MV-4-11 (cell line): ENCODE measurements at regions not wholly inside any gene's neighbourhood (a gene's known extent, or its start where the extent isn't known, plus 50 kb on each side); places are given as distances from the start of the nearest gene placed in this dataset.

Experiments
- DNase-seq: peaks from one replicate; lab custom pipeline; 2025; lab: John Stamatoyannopoulos, UW

DNA sequence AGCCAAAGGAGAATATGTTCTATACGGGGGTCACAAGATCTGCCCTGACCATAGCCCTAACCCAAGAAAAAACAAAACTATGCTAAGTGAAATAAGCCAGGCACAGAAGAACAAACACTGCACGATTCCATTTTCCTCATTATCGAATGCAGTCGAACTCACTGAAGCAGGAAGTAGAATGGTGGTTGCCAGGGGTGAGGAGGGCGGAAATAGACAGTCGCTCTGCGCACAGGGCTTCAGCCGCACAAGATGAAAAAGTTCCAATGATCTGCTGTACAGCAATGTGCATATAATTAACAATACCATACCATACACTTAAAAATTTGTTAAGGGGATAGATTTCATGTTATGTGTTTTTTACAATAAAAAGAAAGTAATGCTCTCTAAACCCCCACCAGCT, 257.7 kb downstream of the TXNL1 start:
- DNase-seq = no peak

DNA sequence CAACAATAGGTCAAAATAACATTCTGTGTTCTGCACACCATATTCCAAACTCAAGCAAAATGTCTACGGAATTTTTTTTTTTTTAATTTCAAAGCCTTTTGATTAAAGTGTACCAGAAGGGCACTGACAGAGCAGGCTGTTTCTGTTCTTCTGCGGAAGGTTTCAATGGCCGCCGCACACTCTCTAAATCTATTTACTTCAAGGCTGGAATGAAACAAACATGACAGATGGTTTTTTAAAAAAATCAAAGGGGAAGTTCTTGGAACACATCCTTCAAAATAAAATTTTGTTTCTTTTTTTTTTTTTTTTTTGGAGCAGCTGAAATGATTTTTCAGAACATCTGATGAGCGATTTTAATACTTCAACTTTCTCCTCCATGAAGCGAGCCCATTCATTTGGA, 259.1 kb downstream of the TXNL1 start:
- no peak for DNase-seq

DNA sequence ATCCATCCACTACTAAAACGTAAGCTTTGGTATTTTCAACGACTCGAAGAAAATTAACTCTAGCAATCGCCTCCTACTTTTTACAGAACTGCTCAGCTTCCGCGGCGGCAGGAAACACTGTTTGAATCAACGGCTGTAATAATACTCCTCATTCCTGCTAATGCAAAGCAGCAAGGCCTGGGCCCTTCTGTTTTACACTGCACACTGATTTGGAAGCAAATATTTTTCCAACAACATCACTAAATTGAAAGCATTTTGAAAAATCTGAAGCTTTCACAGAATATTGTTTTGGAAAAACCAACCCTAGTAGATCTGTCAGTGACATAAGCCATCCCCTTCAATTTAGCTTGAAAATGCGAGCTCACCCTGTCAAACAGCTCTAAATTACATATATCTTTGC, 261.2 kb downstream of the TXNL1 start:
- no peak for DNase-seq

DNA sequence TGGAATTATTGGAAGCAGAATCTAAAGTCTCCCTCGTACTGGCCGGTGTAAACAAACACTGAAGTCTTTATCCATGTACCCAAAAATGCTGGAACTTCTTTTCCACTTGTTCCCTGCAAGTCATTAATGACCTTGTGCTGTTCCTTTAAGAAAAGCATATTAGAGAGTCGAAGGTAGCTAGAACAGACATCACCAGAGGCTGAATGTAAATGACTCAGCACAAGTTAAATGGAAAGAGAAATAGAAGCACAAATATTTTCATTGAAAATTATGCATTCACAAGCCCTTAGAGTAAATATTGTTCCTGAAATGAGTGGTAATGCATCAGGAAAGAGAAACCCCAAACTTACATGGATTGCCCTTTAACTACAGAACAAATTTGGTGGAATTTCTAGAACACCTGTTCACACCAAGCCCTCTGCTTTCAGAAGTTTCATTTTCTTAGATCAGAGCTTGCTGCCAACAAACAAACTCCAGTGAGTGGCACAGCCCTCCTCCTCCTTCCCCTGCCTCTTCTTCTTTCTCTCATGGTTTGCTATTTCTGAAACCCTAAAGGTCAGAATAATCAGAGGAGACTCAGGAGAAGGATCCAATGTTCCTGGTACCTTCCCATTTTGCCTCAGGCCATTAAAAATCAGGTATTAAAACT, 264.3 kb downstream of the TXNL1 start:
- no peak for DNase-seq

DNA sequence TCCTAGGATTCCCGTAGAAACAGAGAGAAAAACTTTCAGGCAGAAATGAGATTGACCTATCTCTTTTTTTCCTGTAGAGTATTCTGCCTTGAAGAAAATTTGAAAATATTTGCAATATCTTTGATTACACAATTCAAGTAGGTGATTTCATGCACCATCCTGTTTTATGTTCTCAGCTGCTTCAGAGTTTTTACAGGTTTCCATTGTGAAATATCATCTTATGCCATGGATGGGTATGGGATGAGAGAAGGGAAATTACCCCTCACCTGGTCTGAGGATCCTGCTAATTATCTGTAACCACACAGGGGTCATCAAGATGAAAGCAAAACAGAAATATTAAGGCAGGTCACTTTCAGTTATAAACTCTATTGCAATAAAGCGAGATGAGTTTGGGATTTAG, 264.8 kb downstream of the TXNL1 start:
- DNase-seq = no peak

DNA sequence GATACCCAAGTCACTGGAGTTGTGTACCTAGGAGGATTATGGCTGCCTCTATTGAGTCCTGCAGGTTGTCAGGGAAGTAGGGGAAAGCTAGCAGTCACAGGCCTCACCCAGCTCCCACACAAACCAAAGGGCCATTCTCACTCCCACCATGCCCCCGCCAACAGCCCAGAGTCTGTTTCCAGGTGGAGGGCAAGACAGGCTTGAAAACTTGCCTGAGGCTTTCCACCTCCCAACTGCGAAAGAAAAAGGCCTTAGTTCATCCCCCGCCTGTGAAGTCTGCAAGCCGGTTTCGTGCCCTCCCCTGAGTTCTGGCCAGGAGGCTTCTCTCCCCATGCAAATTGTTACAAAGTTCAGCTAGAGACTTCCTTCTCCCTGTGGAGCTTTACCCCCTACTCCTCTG, 270.3 kb downstream of the TXNL1 start:
- DNase-seq = no peak

DNA sequence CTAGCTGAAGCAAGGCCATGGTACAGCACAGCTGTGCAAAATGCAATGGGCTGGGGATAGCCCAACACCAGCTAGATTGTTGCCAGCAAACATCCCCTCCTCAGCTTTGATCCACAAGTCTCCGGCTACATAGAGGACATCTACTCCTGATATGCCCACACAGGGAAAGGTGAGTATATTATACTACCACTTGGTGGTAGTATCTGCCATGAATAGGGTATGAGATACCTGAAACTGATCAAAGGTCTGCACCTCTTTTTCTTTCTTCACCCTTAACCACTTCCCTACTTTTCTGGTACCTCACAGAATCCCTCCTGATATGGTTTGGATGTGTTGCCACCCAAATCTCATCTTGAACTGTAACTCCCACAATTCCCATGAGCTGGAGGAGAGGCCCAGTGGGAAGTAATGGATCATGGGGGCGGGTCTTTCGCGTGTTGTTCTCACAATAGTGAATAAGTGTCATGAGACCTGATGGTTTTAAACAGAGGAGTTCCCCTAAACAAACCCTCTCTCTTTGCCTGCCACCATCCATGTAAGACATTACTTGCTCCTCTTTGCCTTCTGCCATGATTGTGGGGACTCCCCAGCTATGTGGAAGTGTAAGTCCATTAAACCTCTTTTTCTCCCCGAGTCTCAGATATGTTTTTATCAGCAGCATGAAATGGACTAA, 279.6 kb downstream of the TXNL1 start:
- no peak for DNase-seq

DNA sequence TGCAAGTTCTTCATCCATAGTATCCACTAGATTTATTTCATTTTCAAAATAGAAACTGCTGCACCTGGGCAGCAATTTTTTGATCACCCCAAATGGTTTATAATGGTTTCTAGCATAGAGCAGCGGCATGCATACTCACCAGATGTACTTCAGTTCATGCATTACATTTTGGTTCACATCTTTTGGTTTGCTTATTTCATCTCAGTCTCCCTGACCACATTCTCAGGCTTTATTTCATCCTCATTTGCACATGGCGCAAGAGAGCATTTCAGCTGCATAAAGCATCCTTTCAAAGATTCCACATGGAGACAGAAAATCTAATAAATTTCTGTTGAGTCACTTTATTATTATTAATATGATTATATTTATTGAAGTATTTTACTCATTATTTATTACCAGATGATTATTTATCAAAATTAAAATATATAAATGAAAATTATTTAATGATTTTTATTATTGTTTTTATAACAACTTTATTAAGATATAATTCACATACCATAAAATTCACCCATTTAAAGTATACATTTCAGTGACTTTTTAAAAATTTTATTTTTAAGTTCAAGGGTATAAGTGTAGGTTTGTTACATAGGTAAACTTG, 284.6 kb downstream of the TXNL1 start:
- DNase-seq = no peak

DNA sequence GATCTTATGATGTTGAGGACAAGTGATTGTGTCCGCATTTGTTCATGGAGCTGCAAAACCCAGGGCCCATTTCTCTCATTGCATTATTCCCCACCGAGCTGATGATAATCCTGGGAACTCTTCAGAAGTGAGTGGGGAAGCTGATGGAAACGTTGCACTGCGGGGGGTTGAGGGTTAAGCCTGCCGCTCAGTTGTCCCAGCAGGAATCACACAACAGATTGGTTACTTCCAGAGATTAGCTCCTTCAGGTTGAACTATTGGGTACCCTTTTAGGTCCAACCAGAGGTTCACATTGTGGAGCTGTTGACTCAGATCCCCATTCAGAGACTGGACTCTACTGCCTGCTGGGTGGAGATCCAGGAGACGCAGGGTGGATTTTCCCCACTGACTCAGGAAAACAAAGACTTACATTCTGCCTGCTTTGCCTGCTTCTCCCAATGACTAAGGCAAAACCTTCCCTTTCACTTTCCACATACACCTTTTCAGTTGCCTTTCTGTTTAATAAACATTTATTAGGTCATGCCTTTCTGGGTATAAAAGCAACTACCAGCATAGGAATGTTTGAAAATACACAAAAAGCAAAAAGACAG, 286.4 kb downstream of the TXNL1 start:
- no peak for DNase-seq

DNA sequence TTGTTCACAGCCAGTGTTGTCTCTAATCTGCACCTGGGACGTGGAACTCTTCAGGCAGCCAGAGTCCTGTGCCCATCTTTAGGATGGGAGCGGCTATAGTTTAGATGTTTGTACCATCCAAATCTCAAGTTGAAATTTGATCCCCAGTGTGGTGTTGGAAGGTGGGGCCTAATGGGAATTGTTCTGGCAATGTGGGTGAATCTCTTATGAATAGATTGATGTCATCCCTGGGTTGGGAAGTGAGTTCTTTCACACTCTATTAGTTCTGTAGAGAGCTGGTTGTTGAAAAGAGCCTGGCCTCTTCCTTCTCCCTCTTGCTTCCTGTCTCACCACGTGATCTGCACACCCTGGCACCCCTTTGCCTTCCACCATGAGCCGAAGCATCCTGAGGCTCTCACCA, 300.9 kb downstream of the TXNL1 start:
- DNase-seq = no peak

DNA sequence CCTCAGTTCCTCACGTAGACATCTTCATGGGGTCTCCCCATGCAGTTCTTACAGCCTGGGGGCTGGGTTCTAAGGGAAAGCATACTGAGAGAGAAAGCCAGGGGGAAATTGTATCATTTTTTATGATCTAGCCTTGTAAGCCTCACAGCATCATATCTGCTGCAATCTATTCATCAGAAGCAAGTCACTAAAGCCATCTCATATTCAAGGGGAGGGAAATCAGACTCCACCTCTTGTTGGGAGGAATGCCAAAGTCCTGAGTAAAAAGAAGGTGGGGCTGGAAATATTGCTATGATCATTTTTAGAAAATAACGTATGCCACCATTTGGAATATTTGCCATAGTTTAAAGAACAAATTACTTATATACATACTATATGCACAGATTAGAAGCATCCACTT, 304.6 kb downstream of the TXNL1 start:
- DNase-seq = no peak

DNA sequence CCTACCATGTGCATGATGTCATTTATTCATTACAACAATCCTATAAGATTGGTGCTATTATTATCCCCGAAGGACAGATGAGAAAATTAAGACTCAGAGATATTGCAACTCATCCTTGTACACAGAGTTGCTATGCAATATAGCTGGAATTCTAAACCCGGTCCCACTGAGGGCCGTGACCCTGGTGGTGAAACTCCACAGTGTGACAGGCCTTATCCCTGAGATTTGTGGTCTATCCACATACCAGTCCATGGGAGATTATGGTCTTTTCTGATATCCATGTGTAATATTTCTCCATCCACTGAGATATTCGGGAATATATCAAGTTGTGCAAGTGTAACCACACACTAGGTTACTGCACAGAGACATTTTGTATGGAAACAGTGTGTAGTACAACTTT, 305.2 kb downstream of the TXNL1 start:
- DNase-seq = no peak

DNA sequence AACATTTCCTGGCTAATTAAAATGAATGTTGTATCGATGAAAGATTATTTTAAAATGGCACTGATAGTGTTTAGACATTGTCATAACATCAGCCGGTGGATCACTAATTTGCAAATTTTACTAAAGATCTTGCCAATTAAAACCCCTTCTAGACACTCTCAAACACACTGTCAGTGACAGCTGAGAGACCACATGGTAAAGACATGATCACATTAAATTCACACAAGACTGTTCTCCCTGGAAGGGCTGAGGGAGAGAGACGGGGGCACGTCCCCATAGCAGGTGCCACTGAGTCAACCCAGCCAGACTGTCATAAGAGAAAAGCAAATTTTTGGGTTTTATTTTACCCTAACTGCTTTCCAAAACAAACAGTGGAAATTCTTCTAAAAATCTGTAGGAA, 306.0 kb downstream of the TXNL1 start:
- no peak for DNase-seq

DNA sequence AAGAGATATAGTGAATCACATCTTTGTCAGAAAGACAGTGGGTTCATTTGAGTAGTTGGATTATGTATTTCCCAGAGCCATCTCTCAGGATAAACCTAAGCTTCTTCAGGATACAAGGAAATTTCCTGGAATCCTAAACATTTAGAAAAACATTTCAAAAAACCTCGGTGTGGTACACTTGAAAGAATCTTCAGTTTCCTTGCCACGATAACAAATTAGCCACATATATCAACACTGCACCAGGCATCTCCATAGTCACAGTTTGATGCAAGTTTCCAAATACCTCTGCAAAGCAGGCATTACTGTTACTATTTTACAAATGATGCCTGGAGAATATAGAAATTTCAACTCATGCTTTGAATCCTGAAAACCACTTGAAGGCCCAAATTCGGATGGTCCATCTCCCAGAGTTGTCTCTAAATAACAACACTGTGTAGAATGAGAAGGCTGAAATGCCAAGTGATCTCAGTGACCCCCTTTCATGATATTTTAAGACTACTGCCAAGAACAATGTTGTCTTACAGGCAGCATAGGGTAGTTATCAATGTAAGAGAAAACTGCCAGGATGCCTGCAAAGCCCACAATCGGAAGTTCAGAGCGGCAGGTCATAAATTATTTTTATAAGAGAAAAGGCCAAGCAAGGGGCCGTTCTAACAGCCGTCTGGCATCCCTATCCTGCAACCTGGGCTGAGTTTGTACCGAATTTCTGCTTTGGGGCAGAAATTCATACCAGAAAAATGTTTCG, 307.9 kb downstream of the TXNL1 start:
- DNase-seq = no peak

DNA sequence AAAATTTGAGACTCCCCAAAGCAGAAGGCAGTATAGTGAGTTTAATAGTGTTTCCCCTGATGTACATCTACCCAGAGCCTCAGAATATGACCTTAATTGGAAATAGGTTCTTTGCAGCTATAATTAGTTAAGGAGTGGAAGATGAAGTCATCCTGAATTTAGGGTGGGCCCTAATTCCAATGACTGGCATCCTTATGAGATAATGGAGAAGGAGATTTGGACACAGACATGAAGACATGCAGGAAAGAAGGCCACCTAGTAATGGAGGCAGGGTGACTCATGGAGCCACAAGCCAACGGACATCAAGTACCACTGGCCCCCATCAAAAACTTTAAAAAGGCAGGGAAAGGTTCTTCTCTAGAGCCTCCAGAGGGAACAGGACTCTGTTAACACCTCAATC, 308.9 kb downstream of the TXNL1 start:
- no peak for DNase-seq

DNA sequence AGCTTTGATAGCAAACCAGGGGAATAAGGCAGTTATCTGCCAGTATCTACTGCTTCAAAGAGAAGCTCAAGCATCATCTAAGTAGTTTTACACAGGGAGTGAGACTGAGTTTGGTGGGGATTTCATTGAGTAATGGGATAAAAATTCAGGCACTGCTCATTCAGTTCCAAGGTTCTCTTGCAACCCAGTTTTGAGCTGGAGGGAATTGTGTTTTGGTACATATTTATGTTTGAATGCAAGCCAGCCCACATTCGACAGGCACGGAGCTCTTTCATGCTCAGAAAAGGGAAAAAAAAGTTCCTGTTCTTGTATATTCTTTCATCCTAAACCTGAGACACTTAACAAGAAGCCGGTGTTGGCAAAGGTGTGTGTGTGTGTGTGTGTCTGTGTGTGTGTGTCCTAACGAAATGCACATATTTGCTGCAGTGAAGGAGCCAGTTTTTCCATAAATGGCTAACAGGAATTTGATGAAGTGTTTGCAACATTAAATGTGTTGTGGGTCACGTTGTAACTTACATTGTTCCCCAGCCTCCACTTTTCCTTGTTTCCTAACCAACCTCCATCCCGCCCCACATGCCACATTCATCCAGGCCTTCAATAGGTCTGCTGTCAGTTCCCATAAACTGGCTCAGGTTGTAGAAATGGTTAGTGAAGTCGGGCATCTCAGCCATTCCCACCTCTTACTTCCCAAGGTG, 311.1 kb downstream of the TXNL1 start:
- no peak for DNase-seq

DNA sequence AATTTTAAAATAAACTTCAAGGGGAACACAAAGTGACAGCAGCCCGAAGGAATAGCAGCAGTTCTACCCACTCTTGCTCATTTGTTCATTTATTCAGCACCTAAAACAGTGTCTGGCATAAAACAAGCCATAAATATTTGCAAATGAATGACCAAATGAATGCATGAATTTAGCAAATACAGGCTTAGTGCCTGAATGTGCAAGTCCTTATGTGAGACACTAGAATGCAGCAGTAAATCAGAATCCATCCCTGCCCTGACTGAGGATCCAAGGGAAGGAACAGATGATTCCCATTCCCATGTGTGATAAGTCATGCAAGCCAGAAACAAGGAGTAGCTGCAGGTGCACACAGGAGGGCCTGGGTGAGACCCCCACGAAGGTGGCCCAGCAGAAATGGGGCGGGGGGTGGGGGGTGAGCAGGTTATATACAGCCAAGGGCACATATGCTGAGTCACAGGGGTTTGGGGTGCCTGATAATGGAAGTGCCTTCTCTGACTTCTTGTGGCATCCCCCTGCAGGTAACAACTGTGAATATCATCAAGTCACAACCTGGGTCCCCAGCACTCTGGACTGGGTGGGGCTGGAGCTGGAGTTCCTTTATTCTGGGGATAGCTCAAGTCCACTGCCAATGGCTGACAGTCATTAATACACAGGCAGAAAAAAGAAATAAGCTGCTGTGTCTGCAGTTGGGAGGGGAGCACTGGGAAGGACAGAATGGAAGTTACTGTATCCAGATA, 311.9 kb downstream of the TXNL1 start:
- no peak for DNase-seq

DNA sequence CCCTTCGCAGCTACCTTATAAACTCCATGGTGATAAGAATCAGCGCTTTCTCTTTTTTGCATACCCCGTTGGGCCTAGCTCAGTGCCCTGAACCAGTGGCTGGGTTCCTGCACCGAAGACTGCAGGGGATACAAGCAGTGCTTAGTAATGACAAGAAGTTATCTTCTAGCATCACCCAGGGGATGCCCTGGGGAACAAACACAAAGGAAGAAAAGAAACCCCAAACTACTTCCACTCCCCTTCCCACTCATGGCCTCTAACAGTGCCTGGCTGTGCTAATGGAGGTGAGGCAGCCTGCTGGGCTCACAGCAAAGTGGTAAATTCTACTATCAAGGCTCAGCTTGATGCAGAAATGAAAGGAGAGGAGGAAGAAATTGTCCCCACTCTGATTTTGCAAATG, 314.7 kb downstream of the TXNL1 start:
- no peak for DNase-seq

DNA sequence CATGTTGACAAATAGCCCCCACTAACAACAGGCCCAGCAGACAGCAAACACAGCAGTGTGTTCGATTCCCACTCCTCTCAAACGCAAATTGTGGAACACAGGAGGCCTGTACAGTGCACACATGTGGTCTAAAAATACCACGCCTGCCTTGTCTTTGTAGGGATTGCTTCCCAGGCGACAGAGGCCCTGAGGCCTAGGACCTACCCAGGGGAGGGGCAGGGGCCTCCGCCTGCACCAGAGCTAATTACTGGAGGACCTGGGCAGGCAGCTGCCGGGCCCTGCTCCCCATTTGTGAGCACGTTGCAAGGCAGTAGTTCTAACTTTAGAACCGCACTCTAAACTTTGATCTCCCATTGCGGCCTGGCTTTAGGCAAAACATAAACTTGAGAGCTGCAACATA, 316.0 kb downstream of the TXNL1 start:
- no peak for DNase-seq

DNA sequence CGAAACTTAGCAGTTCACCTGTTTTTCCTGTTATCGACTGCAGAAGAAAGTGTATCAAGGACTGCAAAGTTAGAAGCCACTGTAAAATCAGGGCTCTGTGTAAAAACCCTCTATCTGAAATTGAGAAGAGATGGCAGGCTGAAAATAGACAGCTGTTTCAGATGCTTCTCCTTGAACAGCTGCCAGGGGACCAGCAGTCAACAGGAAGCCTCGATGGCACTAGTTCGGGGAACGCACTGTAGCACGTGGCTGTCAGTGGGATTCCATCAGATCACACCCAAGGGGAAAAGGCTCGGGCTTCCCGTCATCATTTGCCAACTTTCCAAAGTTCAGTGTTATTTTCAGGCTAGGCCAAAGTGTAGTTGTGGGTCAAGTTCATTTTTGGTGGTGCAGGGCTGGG, 316.9 kb downstream of the TXNL1 start:
- DNase-seq = no peak

DNA sequence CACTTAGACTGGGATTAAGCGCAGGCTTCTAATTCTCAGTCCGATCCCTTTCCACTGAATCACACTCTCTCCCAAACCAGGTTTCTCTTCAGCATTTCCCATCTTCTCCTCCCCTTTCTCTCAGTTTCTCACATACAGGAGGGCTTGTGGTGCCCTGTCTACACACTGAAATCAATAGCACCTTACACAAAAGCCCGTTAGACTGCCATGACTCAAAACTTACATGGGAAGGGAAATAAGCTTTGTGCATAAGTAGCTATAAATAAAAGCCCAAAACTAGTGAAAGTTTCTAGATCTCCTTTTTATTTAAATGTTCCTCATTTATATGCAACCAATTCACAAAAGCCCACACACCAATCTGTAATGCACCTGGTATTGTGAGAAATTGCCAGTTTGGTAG, 318.4 kb downstream of the TXNL1 start:
- DNase-seq = peak; percentile 48
